Large intestine (tissue), 3 donors: ENCODE measurements at regions not wholly inside any gene's neighbourhood (a gene's known extent, or its start where the extent isn't known, plus 50 kb on each side); places are given as distances from the start of the nearest gene placed in this dataset.

ENCODE experiments used
- DNase-seq, 2 donors: peaks; one replicate each; pipeline versions ENCODE4 v3.0.0 to v3.0.0-alpha.2; 2013
- H3K27ac ChIP-seq: one replicate; pipeline ENCODE4 v1.5.1; 2013; ENCODE audit warnings: low read length
- H3K27me3 ChIP-seq: 2 replicates; pipeline ENCODE4 v1.6.1; 2013; ENCODE audit warnings: low read length; ENCODE audit not compliant: control insufficient read depth, insufficient read depth
- H3K36me3 ChIP-seq: 2 replicates; pipeline ENCODE4 v1.6.1; 2013; ENCODE audit warnings: low read length; ENCODE audit not compliant: control insufficient read depth, insufficient read depth
- H3K4me1 ChIP-seq: one replicate; pipeline ENCODE4 v1.6.1; 2013; ENCODE audit warnings: low read length; ENCODE audit not compliant: control insufficient read depth, insufficient read depth
- H3K4me3 ChIP-seq: one replicate; pipeline ENCODE4 v1.5.1; 2013; ENCODE audit warnings: low read length
- H3K9me3 ChIP-seq: one replicate; pipeline ENCODE4 v1.6.1; 2013; ENCODE audit warnings: mild to moderate bottlenecking, low read depth, low read length, moderate library complexity; ENCODE audit not compliant: control insufficient read depth
- WGBS: methylation state at CpG from one replicate; pipeline ENCODE4 v1.1.5; 2013; ENCODE audit warnings: low lambda C conversion rate; ENCODE audit not compliant: insufficient coverage; 5-methylcytosine and 5-hydroxymethylcytosine counted together

GRCh38 chr18:51447351-51448342 is 250.2 kb upstream of the MEX3C start:
- H3K36me3 ChIP-seq = no peaks in the 10 kb centered on the region
- WGBS = 100% methylated on average over 1 of the region's 19 CpGs
- no peaks in the 10 kb centered on the region for H3K4me1 ChIP-seq
- no peaks in the 10 kb centered on the region for H3K9me3 ChIP-seq
- H3K27ac ChIP-seq = no peak overlapping the region
- peaks cover 14% of the 10 kb centered on the region for H3K27me3 ChIP-seq
- DNase-seq = no peak
- H3K4me3 ChIP-seq = no peak overlapping the region

GRCh38 chr18:51448949-51449348 is 251.5 kb upstream of the MEX3C start:
- H3K4me1 ChIP-seq = no peaks in the 10 kb centered on the region
- WGBS = no CpG with 5 or more reads among the region's 9 CpGs
- no peaks in the 10 kb centered on the region for H3K36me3 ChIP-seq
- H3K4me3 ChIP-seq = no peak overlapping the region
- DNase-seq = no peak
- H3K9me3 ChIP-seq = no peaks in the 10 kb centered on the region
- H3K27me3 ChIP-seq = peaks cover 11% of the 10 kb centered on the region
- no peak overlapping the region for H3K27ac ChIP-seq

- Histone ChIP-seq H3K27me3 (peaks cover 4% of the 10 kb centered on the region), H3K4me1 (no peaks in the 10 kb centered on the region), H3K27ac (no peak overlapping the region), H3K9me3 (no peaks in the 10 kb centered on the region), H3K36me3 (no peaks in the 10 kb centered on the region), H3K4me3 (no peak overlapping the region)
- DNase-seq = no peak
- WGBS = 100% methylated on average over 1 of the region's 3 CpGs
Measured at GRCh38 chr18:51453594-51453993, 256.1 kb upstream of the MEX3C start.

- Histone ChIP-seq H3K27ac (no peak overlapping the region), H3K9me3 (no peaks in the 10 kb centered on the region), H3K4me1 (no peaks in the 10 kb centered on the region), H3K4me3 (no peak overlapping the region), H3K27me3 (peaks cover 4% of the 10 kb centered on the region), H3K36me3 (no peaks in the 10 kb centered on the region)
- DNase-seq = no peak
- 100% methylated on average over 1 of the region's 1 CpG for WGBS
Measured at GRCh38 chr18:51458861-51459260, 261.4 kb upstream of the MEX3C start.

- Histone ChIP-seq H3K4me1 (no peaks in the 10 kb centered on the region), H3K27ac (no peak overlapping the region), H3K36me3 (no peaks in the 10 kb centered on the region), H3K9me3 (no peaks in the 10 kb centered on the region), H3K4me3 (no peak overlapping the region), H3K27me3 (peaks cover 9% of the 10 kb centered on the region)
- no peak for DNase-seq
- WGBS = 100% methylated on average over 1 of the region's 1 CpG
Measured at GRCh38 chr18:51461956-51462355, 264.5 kb upstream of the MEX3C start.

- Histone ChIP-seq H3K4me1 (no peaks in the 10 kb centered on the region), H3K27ac (no peak overlapping the region), H3K36me3 (no peaks in the 10 kb centered on the region), H3K27me3 (peaks cover 9% of the 10 kb centered on the region), H3K9me3 (no peaks in the 10 kb centered on the region), H3K4me3 (no peak overlapping the region)
- 100% methylated on average over 1 of the region's 9 CpGs for WGBS
- DNase-seq = no peak
Measured at GRCh38 chr18:51463483-51464136, 266.1 kb upstream of the MEX3C start.

GRCh38 chr18:51478908-51479307 is 281.4 kb upstream of the MEX3C start:
- WGBS = no CpG with 5 or more reads among the region's 6 CpGs
- Histone ChIP-seq H3K4me1 (no peaks in the 10 kb centered on the region), H3K27me3 (no peaks in the 10 kb centered on the region), H3K9me3 (no peaks in the 10 kb centered on the region), H3K36me3 (no peaks in the 10 kb centered on the region), H3K4me3 (no peak overlapping the region), H3K27ac (no peak overlapping the region)
- no peak for DNase-seq

- Histone ChIP-seq H3K27me3 (no peaks in the 10 kb centered on the region), H3K9me3 (no peaks in the 10 kb centered on the region), H3K4me3 (no peak overlapping the region), H3K4me1 (no peaks in the 10 kb centered on the region), H3K36me3 (no peaks in the 10 kb centered on the region), H3K27ac (no peak overlapping the region)
- WGBS = 71% methylated on average over 1 of the region's 6 CpGs
- no peak for DNase-seq
Measured at GRCh38 chr18:51479736-51480135, 282.3 kb upstream of the MEX3C start.

GRCh38 chr18:51480407-51481261 is 283.2 kb upstream of the MEX3C start:
- no peak overlapping the region for H3K4me3 ChIP-seq
- no peaks in the 10 kb centered on the region for H3K36me3 ChIP-seq
- WGBS = 80% methylated on average over 1 of the region's 5 CpGs
- no peaks in the 10 kb centered on the region for H3K27me3 ChIP-seq
- no peaks in the 10 kb centered on the region for H3K4me1 ChIP-seq
- no peak overlapping the region for H3K27ac ChIP-seq
- no peaks in the 10 kb centered on the region for H3K9me3 ChIP-seq
- no peak for DNase-seq

- no CpG with 5 or more reads among the region's 6 CpGs for WGBS
- no peak overlapping the region for H3K4me3 ChIP-seq
- DNase-seq = no peak
- no peak overlapping the region for H3K27ac ChIP-seq
- no peaks in the 10 kb centered on the region for H3K36me3 ChIP-seq
- no peaks in the 10 kb centered on the region for H3K27me3 ChIP-seq
- no peaks in the 10 kb centered on the region for H3K4me1 ChIP-seq
- H3K9me3 ChIP-seq = no peaks in the 10 kb centered on the region
Measured at GRCh38 chr18:51486735-51487366, 289.4 kb upstream of the MEX3C start.
